ENCODE measurements at regions not wholly inside any gene's neighbourhood (a gene's known extent, or its start where the extent isn't known, plus 50 kb on each side); places are given as distances from the start of the nearest gene placed in this dataset.
"Not testable (repeated sequence)": the region's sequence is repeated elsewhere in the genome, so short reads cannot be mapped to it uniquely, and the experiment has no call there.

- no peak for DNase-seq
Measured at GRCh38 chrX:43239356-43239755, 416.7 kb upstream of the MAOA start.

GRCh38 chrX:43255596-43255995 lies 400.5 kb upstream of the MAOA start:
- no peak for DNase-seq

- DNase-seq = no peak
Measured at GRCh38 chrX:43266487-43266886, 389.6 kb upstream of the MAOA start.

GRCh38 chrX:43267652-43268051 lies 388.4 kb upstream of the MAOA start:
- DNase-seq = no peak

GRCh38 chrX:43269201-43269600 lies 386.9 kb upstream of the MAOA start:
- no peak for DNase-seq

GRCh38 chrX:43277879-43278278 lies 378.2 kb upstream of the MAOA start:
- no peak for DNase-seq

GRCh38 chrX:43278440-43278839 lies 377.7 kb upstream of the MAOA start:
- no peak for DNase-seq

GRCh38 chrX:43279341-43279808 lies 376.7 kb upstream of the MAOA start:
- DNase-seq = no peak

- DNase-seq = no peak
Measured at GRCh38 chrX:43283187-43283586, 372.9 kb upstream of the MAOA start.

GRCh38 chrX:43311625-43312024 lies 344.5 kb upstream of the MAOA start:
- DNase-seq = not testable (repeated sequence)

GRCh38 chrX:43313035-43313434 lies 343.1 kb upstream of the MAOA start:
- DNase-seq = no peak

- DNase-seq = no peak
Measured at GRCh38 chrX:43314525-43314924, 341.6 kb upstream of the MAOA start.

- no peak for DNase-seq
Measured at GRCh38 chrX:43315622-43316021, 340.5 kb upstream of the MAOA start.

- DNase-seq = no peak
Measured at GRCh38 chrX:43316146-43316545, 340.0 kb upstream of the MAOA start.

GRCh38 chrX:43317378-43317777 lies 338.7 kb upstream of the MAOA start:
- DNase-seq = no peak

- no peak for DNase-seq
Measured at GRCh38 chrX:43328358-43328946, 327.6 kb upstream of the MAOA start.

GRCh38 chrX:43333543-43333942 lies 322.6 kb upstream of the MAOA start:
- DNase-seq = no peak

- no peak for DNase-seq
Measured at GRCh38 chrX:43345166-43345565, 310.9 kb upstream of the MAOA start.

GRCh38 chrX:43349363-43349762 lies 306.7 kb upstream of the MAOA start:
- peak in 1 of 4 experiments; percentile 1 for DNase-seq

- DNase-seq = no peak
Measured at GRCh38 chrX:43350935-43351334, 305.2 kb upstream of the MAOA start.

- no peak for DNase-seq
Measured at GRCh38 chrX:43357741-43358140, 298.4 kb upstream of the MAOA start.

GRCh38 chrX:43373032-43373431 lies 283.1 kb upstream of the MAOA start:
- no peak for DNase-seq

- no peak for DNase-seq
Measured at GRCh38 chrX:43375136-43375535, 281.0 kb upstream of the MAOA start.

GRCh38 chrX:43380704-43381103 lies 275.4 kb upstream of the MAOA start:
- no peak for DNase-seq

GRCh38 chrX:43386875-43387274 lies 269.2 kb upstream of the MAOA start:
- no peak for DNase-seq

GRCh38 chrX:43405191-43405590 lies 250.9 kb upstream of the MAOA start:
- DNase-seq = no peak
